ENCODE measurements at regions not wholly inside any gene's neighbourhood (a gene's known extent, or its start where the extent isn't known, plus 50 kb on each side); places are given as distances from the start of the nearest gene placed in this dataset.

GRCh38 chr21:25400427-25400826, 206.9 kb downstream of the MRPL39 start:
- ATAC-seq (no peak), DNase-seq (no peak)
- no peaks in the 10 kb centered on the region for H3K36me3 ChIP-seq (ENCODE audit: control insufficient read depth, insufficient read depth, low read length)
- Mint-ChIP-seq H3K4me1 (no peaks in the 10 kb centered on the region), H3K27ac (no peak overlapping the region), H3K27me3 (ENCODE audit: low read depth in 2 of 2) (peaks cover 0 to 6% of the 10 kb centered on the region in 2 donors), H3K36me3 (no peaks in the 10 kb centered on the region), H3K4me3 (no peak overlapping the region), H3K9me3 (no peaks in the 10 kb centered on the region)
- no peaks in the 10 kb centered on the region for H3K4me1 ChIP-seq (ENCODE audit: control insufficient read depth, insufficient read depth, low read length)
- H3K9me3 ChIP-seq (ENCODE audit: control insufficient read depth, insufficient read depth, low read length) = no peaks in the 10 kb centered on the region
- no peak overlapping the region for H3K27ac ChIP-seq (ENCODE audit: low read length)
- intact Hi-C loops (cut with micrococcal nuclease) = no loop called here
- H3K27me3 ChIP-seq (ENCODE audit: control insufficient read depth, insufficient read depth, low read length) = no peaks in the 10 kb centered on the region
- no peak for TF ChIP-seq CTCF (IDR thresholded peaks at IDR 0.05)
- H3K4me3 ChIP-seq (ENCODE audit: low read length) = no peak overlapping the region
- 100% methylated on average over 1 of the region's 1 CpG for WGBS (ENCODE audit: insufficient coverage)

- no peak overlapping the region for H3K27ac ChIP-seq (ENCODE audit: low read length)
- intact Hi-C loops (cut with micrococcal nuclease) = no loop called here
- H3K4me1 Mint-ChIP-seq = no peaks in the 10 kb centered on the region
- no peaks in the 10 kb centered on the region for H3K36me3 ChIP-seq (ENCODE audit: control insufficient read depth, insufficient read depth, low read length)
- no peaks in the 10 kb centered on the region for H3K4me1 ChIP-seq (ENCODE audit: control insufficient read depth, insufficient read depth, low read length)
- no peaks in the 10 kb centered on the region for H3K9me3 Mint-ChIP-seq
- 100% methylated on average over 2 of the region's 3 CpGs for WGBS (ENCODE audit: insufficient coverage)
- H3K4me3 Mint-ChIP-seq = no peak overlapping the region
- no peak overlapping the region for H3K27ac Mint-ChIP-seq
- H3K27me3 ChIP-seq (ENCODE audit: control insufficient read depth, insufficient read depth, low read length) = no peaks in the 10 kb centered on the region
- ATAC-seq (no peak), DNase-seq (no peak)
- H3K36me3 Mint-ChIP-seq = no peaks in the 10 kb centered on the region
- no peak for TF ChIP-seq CTCF (IDR thresholded peaks at IDR 0.05)
- no peaks in the 10 kb centered on the region for H3K9me3 ChIP-seq (ENCODE audit: control insufficient read depth, insufficient read depth, low read length)
- peaks cover 0 to 6% of the 10 kb centered on the region in 2 donors for H3K27me3 Mint-ChIP-seq (ENCODE audit: low read depth in 2 of 2)
- no peak overlapping the region for H3K4me3 ChIP-seq (ENCODE audit: low read length)
These were observed 208.7 kb downstream of the MRPL39 start for GRCh38 chr21:25398630-25399029.

GRCh38 chr21:25396135-25396711, 211.1 kb downstream of the MRPL39 start:
- no peak for TF ChIP-seq CTCF (IDR thresholded peaks at IDR 0.05)
- no peak overlapping the region for H3K4me3 ChIP-seq (ENCODE audit: low read length)
- H3K4me1 Mint-ChIP-seq = no peaks in the 10 kb centered on the region
- H3K27ac Mint-ChIP-seq = no peak overlapping the region
- no peak for ATAC-seq
- H3K27ac ChIP-seq (ENCODE audit: low read length) = no peak overlapping the region
- no peaks in the 10 kb centered on the region for H3K36me3 Mint-ChIP-seq
- no peaks in the 10 kb centered on the region for H3K36me3 ChIP-seq (ENCODE audit: control insufficient read depth, insufficient read depth, low read length)
- DNase-seq = peak in 1 of 2 donors; percentile 42
- no peaks in the 10 kb centered on the region for H3K9me3 ChIP-seq (ENCODE audit: control insufficient read depth, insufficient read depth, low read length)
- 65% methylated on average over 8 of the region's 8 CpGs for WGBS (ENCODE audit: insufficient coverage)
- H3K27me3 ChIP-seq (ENCODE audit: control insufficient read depth, insufficient read depth, low read length) = no peaks in the 10 kb centered on the region
- H3K4me3 Mint-ChIP-seq = no peak overlapping the region
- H3K9me3 Mint-ChIP-seq = no peaks in the 10 kb centered on the region
- intact Hi-C loops (cut with micrococcal nuclease) = no loop called here
- no peaks in the 10 kb centered on the region for H3K4me1 ChIP-seq (ENCODE audit: control insufficient read depth, insufficient read depth, low read length)
- H3K27me3 Mint-ChIP-seq (ENCODE audit: low read depth in 2 of 2) = peaks cover 0 to 6% of the 10 kb centered on the region in 2 donors

GRCh38 chr21:25391777-25392176, 215.5 kb downstream of the MRPL39 start:
- no peak overlapping the region for H3K27ac Mint-ChIP-seq
- intact Hi-C loops (cut with micrococcal nuclease) = no loop called here
- no peak for TF ChIP-seq CTCF (IDR thresholded peaks at IDR 0.05)

More at GRCh38 chr21:25391777-25392176, 215.5 kb downstream of the MRPL39 start:
- H3K27ac ChIP-seq (ENCODE audit: low read length) = no peak overlapping the region
- H3K4me3 ChIP-seq (ENCODE audit: low read length) = no peak overlapping the region
- Mint-ChIP-seq H3K4me3 (no peak overlapping the region), H3K4me1 (no peaks in the 10 kb centered on the region), H3K36me3 (no peaks in the 10 kb centered on the region), H3K9me3 (no peaks in the 10 kb centered on the region), H3K27me3 (ENCODE audit: low read depth in 2 of 2) (peaks cover 3 to 6% of the 10 kb centered on the region in 2 donors)
- no peaks in the 10 kb centered on the region for H3K36me3 ChIP-seq (ENCODE audit: control insufficient read depth, insufficient read depth, low read length)
- no peaks in the 10 kb centered on the region for H3K9me3 ChIP-seq (ENCODE audit: control insufficient read depth, insufficient read depth, low read length)
- H3K4me1 ChIP-seq (ENCODE audit: control insufficient read depth, insufficient read depth, low read length) = no peaks in the 10 kb centered on the region
- H3K27me3 ChIP-seq (ENCODE audit: control insufficient read depth, insufficient read depth, low read length) = no peaks in the 10 kb centered on the region
- ATAC-seq (no peak), DNase-seq (no peak)
- WGBS (ENCODE audit: insufficient coverage) = 86% methylated on average over 3 of the region's 3 CpGs

Data from natural killer cell (primary cell).